ENCODE measurements at regions not wholly inside any gene's neighbourhood (a gene's known extent, or its start where the extent isn't known, plus 50 kb on each side); places are given as distances from the start of the nearest gene placed in this dataset.
A peak's percentile ranks its signal among the peaks of the same experiment; 100 is the strongest.

GRCh38 chr18:64810354-64810753 lies 661.5 kb upstream of the LINC00305 start:
- no peak for ATAC-seq

GRCh38 chr18:64809801-64810200 lies 660.9 kb upstream of the LINC00305 start:
- no peak for ATAC-seq
- TF ChIP-seq CREB5 (CRISPR knock-in tag; IDR thresholded peaks at IDR 0.05; ENCODE audit: low read depth) = no peak
- no peak for TF ChIP-seq CSDC2 (CRISPR knock-in tag; IDR thresholded peaks at IDR 0.05)
- TF ChIP-seq TOX (CRISPR knock-in tag; IDR thresholded peaks at IDR 0.05; ENCODE audit: borderline replicate concordance) = no peak
- TF ChIP-seq PPARA (CRISPR knock-in tag; IDR thresholded peaks at IDR 0.05; ENCODE audit: borderline replicate concordance) = no peak
- no peak for TF ChIP-seq ZC3H10 (CRISPR knock-in tag; IDR thresholded peaks at IDR 0.05)
- no peak for TF ChIP-seq POU6F1 (CRISPR knock-in tag; IDR thresholded peaks at IDR 0.05; ENCODE audit: borderline replicate concordance, low read depth)
- no peak for TF ChIP-seq SNAI2 (CRISPR knock-in tag; IDR thresholded peaks at IDR 0.05)
- no peak for TF ChIP-seq ZNF565 (CRISPR knock-in tag; conservative IDR thresholded peaks at IDR 0.05; ENCODE audit: low read depth)
- no peak for TF ChIP-seq ESRRG (CRISPR knock-in tag; IDR thresholded peaks at IDR 0.05)
- TF ChIP-seq OSR1 (CRISPR knock-in tag; IDR thresholded peaks at IDR 0.05) = no peak
- no peak for TF ChIP-seq CSRNP3 (CRISPR knock-in tag; IDR thresholded peaks at IDR 0.05)
- no peak for TF ChIP-seq GLIS3 (CRISPR knock-in tag; IDR thresholded peaks at IDR 0.05)
- TF ChIP-seq ZFP30 (CRISPR knock-in tag; IDR thresholded peaks at IDR 0.05) = no peak
- TF ChIP-seq BACH2 (CRISPR knock-in tag; IDR thresholded peaks at IDR 0.05; ENCODE audit: borderline replicate concordance) = no peak
- no peak for TF ChIP-seq RARB (CRISPR knock-in tag; IDR thresholded peaks at IDR 0.05)
- no peak for TF ChIP-seq ZNF8 (CRISPR knock-in tag; IDR thresholded peaks at IDR 0.05)
- TF ChIP-seq ISL1 (CRISPR knock-in tag; IDR thresholded peaks at IDR 0.05) = no peak

More at GRCh38 chr18:64810354-64810753, 661.5 kb upstream of the LINC00305 start:
- TF ChIP-seq PPARA (CRISPR knock-in tag; IDR thresholded peaks at IDR 0.05; ENCODE audit: borderline replicate concordance) (no peak), ISL1 (CRISPR knock-in tag; IDR thresholded peaks at IDR 0.05) (no peak), RARB (CRISPR knock-in tag; IDR thresholded peaks at IDR 0.05) (no peak), ARNTL (CRISPR knock-in tag; IDR thresholded peaks at IDR 0.05; ENCODE audit: borderline replicate concordance, low read depth) (no peak), ZNF8 (CRISPR knock-in tag; IDR thresholded peaks at IDR 0.05) (no peak)

GRCh38 chr18:64807560-64807959 lies 658.7 kb upstream of the LINC00305 start:
- ATAC-seq = no peak
- TF ChIP-seq PPARA (CRISPR knock-in tag; IDR thresholded peaks at IDR 0.05; ENCODE audit: borderline replicate concordance) = no peak
- TF ChIP-seq ISL1 (CRISPR knock-in tag; IDR thresholded peaks at IDR 0.05) = peak; percentile 78

GRCh38 chr18:64806691-64807090 lies 657.8 kb upstream of the LINC00305 start:
- no peak for TF ChIP-seq ZFP3 (CRISPR knock-in tag; IDR thresholded peaks at IDR 0.05)
- no peak for TF ChIP-seq SNAI2 (CRISPR knock-in tag; IDR thresholded peaks at IDR 0.05)
- TF ChIP-seq PATZ1 (CRISPR knock-in tag; IDR thresholded peaks at IDR 0.05; ENCODE audit: borderline replicate concordance) = no peak
- TF ChIP-seq TCF4 (CRISPR knock-in tag; IDR thresholded peaks at IDR 0.05; ENCODE audit: borderline replicate concordance) = no peak
- TF ChIP-seq ZC3H10 (CRISPR knock-in tag; IDR thresholded peaks at IDR 0.05) = no peak
- TF ChIP-seq ESRRG (CRISPR knock-in tag; IDR thresholded peaks at IDR 0.05) = no peak
- TF ChIP-seq TOX (CRISPR knock-in tag; IDR thresholded peaks at IDR 0.05; ENCODE audit: borderline replicate concordance) = no peak

GRCh38 chr18:64806232-64806631 lies 657.3 kb upstream of the LINC00305 start:
- TF ChIP-seq RARB (CRISPR knock-in tag; IDR thresholded peaks at IDR 0.05) = no peak
- no peak for TF ChIP-seq BACH2 (CRISPR knock-in tag; IDR thresholded peaks at IDR 0.05; ENCODE audit: borderline replicate concordance)
- no peak for TF ChIP-seq ISL1 (CRISPR knock-in tag; IDR thresholded peaks at IDR 0.05)
- TF ChIP-seq CSDC2 (CRISPR knock-in tag; IDR thresholded peaks at IDR 0.05) = no peak
- no peak for ATAC-seq

More at GRCh38 chr18:64806691-64807090, 657.8 kb upstream of the LINC00305 start:
- ATAC-seq = no peak
